Spleen (tissue), 7 donors: ENCODE measurements at regions not wholly inside any gene's neighbourhood (a gene's known extent, or its start where the extent isn't known, plus 50 kb on each side); places are given as distances from the start of the nearest gene placed in this dataset.

Source experiments
- POLR2A ChIP-seq, 3 donors: fragments of 450-650 bp; IDR thresholded peaks; one replicate each; pipeline ENCODE4 v1.5.1; 2017; ENCODE audit warnings: antibody characterized with exemption in 3 of 3, mild to moderate bottlenecking in 1 of 3
- POLR2AphosphoS5 ChIP-seq, 3 donors: sonication (generic); formaldehyde crosslinking; IDR thresholded peaks; one replicate each; pipeline ENCODE4 v1.5.1; 2017; ENCODE audit warnings: antibody characterized with exemption in 3 of 3
- TF ChIP-seq, protein P1 (sequence below), 11 experiments: fragments of 200-600 bp in 7 of 11; fragments of 450-650 bp in 4 of 11; sonication (generic) in 4 of 11; IDR thresholded peaks in 8 of 11; conservative IDR thresholded peaks in 3 of 11; 1 replicate in 7 of 11; 2 replicates in 4 of 11; pipeline versions ENCODE4 v1.4.0 to v1.8.0; 2016 to 2021; ENCODE audit warnings: antibody characterized with exemption in 11 of 11, inconsistent platforms in 4 of 11, mild to moderate bottlenecking in 1 of 11
- donor health status: DM: no; HTN: no; CAD: no; lungs with moderate emphysema.
- donor health status: DM: no; HTN: no; CAD: no.
- donor health status: DM: no; HTN: no; CAD: no.

DNA sequence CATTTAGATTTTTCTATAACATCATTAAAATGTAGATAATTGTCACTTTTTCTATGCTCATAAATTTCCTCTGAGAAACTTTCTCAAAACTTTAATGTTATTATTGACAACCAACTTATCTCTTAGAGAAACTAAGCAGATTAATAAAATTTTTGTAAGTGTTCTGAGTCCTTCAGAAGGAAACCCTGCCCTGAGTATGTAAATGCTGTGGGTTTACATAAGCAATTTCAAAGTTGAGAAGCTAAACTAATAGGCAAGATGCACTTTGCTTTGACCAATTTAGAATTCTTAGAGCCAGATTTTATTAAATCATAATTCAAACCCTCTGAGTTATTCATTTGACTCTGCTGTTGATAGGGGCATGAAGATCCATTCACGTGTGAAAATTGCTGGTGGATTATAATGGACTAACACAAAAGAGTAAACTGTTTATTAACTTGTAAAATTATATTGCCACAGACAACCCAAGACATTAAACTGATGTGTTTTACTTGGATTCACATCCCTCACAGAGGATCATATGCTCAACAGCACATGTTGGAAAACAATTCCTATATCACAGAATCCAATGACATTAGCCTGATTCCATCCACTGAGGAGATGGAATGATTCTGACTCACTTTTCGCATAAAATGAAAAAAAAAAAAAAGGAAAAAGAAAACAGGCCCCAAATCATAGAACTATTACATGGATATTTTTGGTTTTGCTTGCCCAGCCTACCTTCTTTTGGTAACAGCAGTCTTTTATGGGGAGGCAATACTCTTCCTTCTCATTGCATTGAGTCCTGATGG lies 453.7 kb upstream of the HTR2A start:
- TF ChIP-seq, protein P1, sequence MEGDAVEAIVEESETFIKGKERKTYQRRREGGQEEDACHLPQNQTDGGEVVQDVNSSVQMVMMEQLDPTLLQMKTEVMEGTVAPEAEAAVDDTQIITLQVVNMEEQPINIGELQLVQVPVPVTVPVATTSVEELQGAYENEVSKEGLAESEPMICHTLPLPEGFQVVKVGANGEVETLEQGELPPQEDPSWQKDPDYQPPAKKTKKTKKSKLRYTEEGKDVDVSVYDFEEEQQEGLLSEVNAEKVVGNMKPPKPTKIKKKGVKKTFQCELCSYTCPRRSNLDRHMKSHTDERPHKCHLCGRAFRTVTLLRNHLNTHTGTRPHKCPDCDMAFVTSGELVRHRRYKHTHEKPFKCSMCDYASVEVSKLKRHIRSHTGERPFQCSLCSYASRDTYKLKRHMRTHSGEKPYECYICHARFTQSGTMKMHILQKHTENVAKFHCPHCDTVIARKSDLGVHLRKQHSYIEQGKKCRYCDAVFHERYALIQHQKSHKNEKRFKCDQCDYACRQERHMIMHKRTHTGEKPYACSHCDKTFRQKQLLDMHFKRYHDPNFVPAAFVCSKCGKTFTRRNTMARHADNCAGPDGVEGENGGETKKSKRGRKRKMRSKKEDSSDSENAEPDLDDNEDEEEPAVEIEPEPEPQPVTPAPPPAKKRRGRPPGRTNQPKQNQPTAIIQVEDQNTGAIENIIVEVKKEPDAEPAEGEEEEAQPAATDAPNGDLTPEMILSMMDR (IDR thresholded peaks at IDR 0.05 in 8 of 11, conservative IDR thresholded peaks at IDR 0.05 in 3 of 11) = no peak
- TF ChIP-seq POLR2A (IDR thresholded peaks at IDR 0.05) (no peak), POLR2AphosphoS5 (IDR thresholded peaks at IDR 0.05) (no peak)
